Osteocyte (in vitro differentiated cells): ENCODE measurements at regions not wholly inside any gene's neighbourhood (a gene's known extent, or its start where the extent isn't known, plus 50 kb on each side); places are given as distances from the start of the nearest gene placed in this dataset.

Experiments
- DNase-seq: peaks from one replicate; pipeline ENCODE4 v3.0.0; 2021; ENCODE audit warnings: mixed read lengths; ENCODE audit not compliant: unreplicated experiment; ENCODE audit errors: extremely low spot score
- H3K27ac Mint-ChIP-seq: one replicate; pipeline ENCODE4 v1.8.0; 2021; ENCODE audit warnings: mild to moderate bottlenecking, mixed read lengths; ENCODE audit not compliant: unreplicated experiment
- H3K27me3 Mint-ChIP-seq: one replicate; pipeline ENCODE4 v1.8.0; 2021; ENCODE audit warnings: mixed read lengths; ENCODE audit not compliant: unreplicated experiment
- H3K36me3 Mint-ChIP-seq: one replicate; pipeline ENCODE4 v1.8.0; 2021; ENCODE audit warnings: mixed read lengths; ENCODE audit not compliant: unreplicated experiment
- H3K4me1 Mint-ChIP-seq: one replicate; pipeline ENCODE4 v1.8.0; 2021; ENCODE audit warnings: mixed read lengths; ENCODE audit not compliant: unreplicated experiment
- H3K4me3 Mint-ChIP-seq: one replicate; pipeline ENCODE4 v1.8.0; 2021; ENCODE audit warnings: mild to moderate bottlenecking, moderate library complexity, mixed read lengths; ENCODE audit not compliant: unreplicated experiment
- H3K9me3 Mint-ChIP-seq: one replicate; pipeline ENCODE4 v1.8.0; 2021; ENCODE audit warnings: mixed read lengths; ENCODE audit not compliant: unreplicated experiment
- CTCF ChIP-seq: fragments of 200-600 bp; sonication (generic); IDR thresholded peaks from 2 replicates; pipeline ENCODE4 v1.5.0; 2021; ENCODE audit warnings: antibody characterized with exemption, mild to moderate bottlenecking, moderate library complexity

GRCh38 chr5:82375488-82376244, 97.5 kb upstream of the RPS23 start:
- Mint-ChIP-seq H3K27ac (no peak overlapping the region), H3K36me3 (no peaks in the 10 kb centered on the region)
- DNase-seq, result no peak

DNA sequence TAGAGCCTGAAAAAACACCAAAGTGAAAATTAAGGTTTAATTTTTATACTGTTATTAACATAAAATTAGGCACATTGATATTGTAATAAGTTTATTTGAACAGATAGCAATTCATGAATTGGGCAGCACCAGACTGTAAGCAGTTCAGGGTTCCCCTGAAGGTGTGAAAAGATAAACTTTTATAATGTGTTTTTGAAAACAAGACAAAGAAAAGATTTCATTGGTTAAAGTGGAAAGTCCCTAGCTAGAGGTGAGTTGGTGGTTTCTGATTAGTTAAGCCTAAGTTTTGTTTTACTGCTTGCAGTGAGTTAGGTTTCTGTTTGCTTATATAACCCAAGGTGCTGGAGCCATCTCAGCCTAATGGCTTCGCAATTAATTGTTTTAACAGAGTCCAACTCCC, 96.5 kb upstream of the RPS23 start:
- Mint-ChIP-seq H3K27ac (no peak overlapping the region), H3K9me3 (no peaks in the 10 kb centered on the region), H3K27me3 (no peaks in the 10 kb centered on the region), H3K36me3 (no peaks in the 10 kb centered on the region), H3K4me3 (no peak overlapping the region), H3K4me1 (no peaks in the 10 kb centered on the region)
- no peak for DNase-seq
- no peak for TF ChIP-seq CTCF

More at GRCh38 chr5:82375488-82376244, 97.5 kb upstream of the RPS23 start:
- Mint-ChIP-seq H3K4me3 (no peak overlapping the region), H3K4me1 (no peaks in the 10 kb centered on the region), H3K9me3 (no peaks in the 10 kb centered on the region), H3K27me3 (no peaks in the 10 kb centered on the region)
- no peak for TF ChIP-seq CTCF

- Mint-ChIP-seq H3K9me3 (no peaks in the 10 kb centered on the region), H3K4me3 (no peak overlapping the region), H3K36me3 (no peaks in the 10 kb centered on the region), H3K27ac (no peak overlapping the region), H3K4me1 (peaks cover 11% of the 10 kb centered on the region), H3K27me3 (peaks cover 3% of the 10 kb centered on the region)
- DNase-seq, result no peak
- no peak for TF ChIP-seq CTCF
These were observed 89.8 kb upstream of the RPS23 start for GRCh38 chr5:82367930-82368329.

DNA sequence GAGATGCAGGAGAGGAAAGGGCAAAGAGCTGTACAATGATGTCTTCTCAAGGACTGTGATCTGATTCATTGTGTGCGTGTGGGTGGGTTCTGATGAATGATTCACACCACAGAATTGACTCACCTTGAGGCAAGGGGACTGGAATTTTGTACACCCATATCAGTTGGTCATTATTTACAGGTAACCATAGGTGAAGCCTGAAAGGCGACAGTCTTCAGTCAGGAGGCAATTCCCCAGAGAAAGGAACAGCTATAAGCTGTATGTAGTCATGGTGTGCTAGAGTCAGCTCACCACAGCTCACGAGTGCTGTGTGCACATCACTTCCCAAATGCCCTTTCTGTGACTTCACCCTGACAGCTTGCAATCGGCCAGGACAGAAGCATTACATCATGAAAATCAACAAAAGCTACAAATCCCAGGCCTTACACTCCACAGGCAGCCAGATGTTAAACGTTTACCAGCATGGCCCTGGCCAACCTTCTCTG, 87.6 kb upstream of the RPS23 start:
- peaks cover 11% of the 10 kb centered on the region for H3K4me1 Mint-ChIP-seq
- no peaks in the 10 kb centered on the region for H3K36me3 Mint-ChIP-seq
- no peak overlapping the region for H3K27ac Mint-ChIP-seq
- no peak overlapping the region for H3K4me3 Mint-ChIP-seq
- H3K9me3 Mint-ChIP-seq, result no peaks in the 10 kb centered on the region
- no peak for TF ChIP-seq CTCF
- H3K27me3 Mint-ChIP-seq, result peaks cover 3% of the 10 kb centered on the region
- DNase-seq, result no peak

- H3K27ac Mint-ChIP-seq, result no peak overlapping the region
- no peak overlapping the region for H3K4me3 Mint-ChIP-seq
- H3K27me3 Mint-ChIP-seq, result peaks cover 3% of the 10 kb centered on the region
- H3K9me3 Mint-ChIP-seq, result no peaks in the 10 kb centered on the region
- no peak for TF ChIP-seq CTCF
- DNase-seq, result no peak
- no peaks in the 10 kb centered on the region for H3K36me3 Mint-ChIP-seq
- peaks cover 11% of the 10 kb centered on the region for H3K4me1 Mint-ChIP-seq
These were observed 86.9 kb upstream of the RPS23 start for GRCh38 chr5:82365026-82365425.
